K562 (cell line): ENCODE measurements at regions not wholly inside any gene's neighbourhood (a gene's known extent, or its start where the extent isn't known, plus 50 kb on each side); places are given as distances from the start of the nearest gene placed in this dataset.

Source experiments
- DLX4 ChIP-seq: fragments of 250-450 bp; sonication (Bioruptor Pico); IDR thresholded peaks from 2 replicates; pipeline ENCODE4 v1.6.1; 2021; ENCODE audit warnings: mild to moderate bottlenecking
- NCOA2 ChIP-seq, 2 experiments: fragments of 450-650 bp; IDR thresholded peaks; 2 replicates each; pipeline ENCODE4 v1.6.1; 2018; ENCODE audit warnings: mild to moderate bottlenecking in 2 of 2, moderate library complexity in 1 of 2; ENCODE audit not compliant: partially characterized antibody in 2 of 2
- NFE2 ChIP-seq: IDR thresholded peaks from 2 replicates; pipeline ENCODE4 v1.6.1; 2014; ENCODE audit warnings: antibody characterized with exemption, low read depth
- NR1H2 ChIP-seq: sonication (generic); formaldehyde crosslinking; IDR thresholded peaks from 2 replicates; pipeline ENCODE4 v1.4.0; 2020; ENCODE audit warnings: mild to moderate bottlenecking, missing genetic modification reagents
- SOX6 ChIP-seq: fragments of 450-650 bp; IDR thresholded peaks from 2 replicates; pipeline ENCODE4 v1.6.1; 2014; ENCODE audit warnings: mild to moderate bottlenecking
- SP2 ChIP-seq: IDR thresholded peaks from 2 replicates; pipeline ENCODE4 v1.6.1; 2011; ENCODE audit warnings: mild to moderate bottlenecking, low read depth, low read length, moderate library complexity; ENCODE audit not compliant: poor library complexity, severe bottlenecking; ENCODE audit errors: extremely low read depth
- ZNF184 ChIP-seq: sonication (generic); formaldehyde crosslinking; IDR thresholded peaks from 2 replicates; pipeline ENCODE4 v1.5.0; 2020; ENCODE audit warnings: missing genetic modification reagents
- ZNF407 ChIP-seq: fragments of 450-650 bp; IDR thresholded peaks from 2 replicates; pipeline ENCODE4 v1.6.1; 2016; ENCODE audit warnings: low read depth

GRCh38 chr6:148203281-148203925 is 139.2 kb upstream of the SASH1 start (continued):
- no peak for TF ChIP-seq ZNF407
- TF ChIP-seq SP2, result no peak
- TF ChIP-seq SOX6, result no peak
- no peak for TF ChIP-seq ZNF184
- no peak for TF ChIP-seq NFE2
- TF ChIP-seq NCOA2 (IDR thresholded peaks at IDR 0.05; ENCODE audit: partially characterized antibody in 2 of 2), result no peak
- no peak for TF ChIP-seq NR1H2 (CRISPR knock-in tag)
- TF ChIP-seq DLX4 (CRISPR knock-in tag), result no peak
